WTC11 (cell line): ENCODE measurements at regions not wholly inside any gene's neighbourhood (a gene's known extent, or its start where the extent isn't known, plus 50 kb on each side); places are given as distances from the start of the nearest gene placed in this dataset.
"Not testable (repeated sequence)": the region's sequence is repeated elsewhere in the genome, so short reads cannot be mapped to it uniquely, and the experiment has no call there.

ENCODE experiments used
- NFYB ChIP-seq: sonication (generic); formaldehyde crosslinking; conservative IDR thresholded peaks from 2 replicates; pipeline ENCODE4 v1.8.0; 2022; ENCODE audit warnings: low read depth, missing genetic modification reagents
- TF ChIP-seq, protein P1 (sequence below): fragments of 200-600 bp; IDR thresholded peaks from 2 replicates; pipeline ENCODE4 v1.8.0; 2022; ENCODE audit warnings: antibody characterized with exemption

DNA sequence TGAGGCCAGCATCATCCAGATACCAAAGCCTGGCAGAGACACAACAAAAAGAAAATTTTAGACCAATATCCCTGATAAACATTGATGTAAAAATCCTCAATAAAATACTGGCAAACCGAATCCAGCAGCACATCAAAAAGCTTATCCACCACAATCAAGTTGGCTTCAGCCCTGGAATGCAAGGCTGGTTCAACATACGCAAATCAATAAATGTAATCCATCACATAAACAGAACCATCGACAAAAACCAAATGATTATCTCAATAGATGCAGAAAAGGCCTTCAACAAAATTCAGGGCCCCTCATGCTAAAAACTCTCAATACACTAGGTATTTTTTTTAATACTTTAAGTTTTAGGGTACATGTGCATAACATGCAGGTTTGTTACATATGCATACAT is 74.1 kb downstream of the ELAPOR2 start:
- not testable (repeated sequence) for TF ChIP-seq NFYB
- TF ChIP-seq, protein P1, sequence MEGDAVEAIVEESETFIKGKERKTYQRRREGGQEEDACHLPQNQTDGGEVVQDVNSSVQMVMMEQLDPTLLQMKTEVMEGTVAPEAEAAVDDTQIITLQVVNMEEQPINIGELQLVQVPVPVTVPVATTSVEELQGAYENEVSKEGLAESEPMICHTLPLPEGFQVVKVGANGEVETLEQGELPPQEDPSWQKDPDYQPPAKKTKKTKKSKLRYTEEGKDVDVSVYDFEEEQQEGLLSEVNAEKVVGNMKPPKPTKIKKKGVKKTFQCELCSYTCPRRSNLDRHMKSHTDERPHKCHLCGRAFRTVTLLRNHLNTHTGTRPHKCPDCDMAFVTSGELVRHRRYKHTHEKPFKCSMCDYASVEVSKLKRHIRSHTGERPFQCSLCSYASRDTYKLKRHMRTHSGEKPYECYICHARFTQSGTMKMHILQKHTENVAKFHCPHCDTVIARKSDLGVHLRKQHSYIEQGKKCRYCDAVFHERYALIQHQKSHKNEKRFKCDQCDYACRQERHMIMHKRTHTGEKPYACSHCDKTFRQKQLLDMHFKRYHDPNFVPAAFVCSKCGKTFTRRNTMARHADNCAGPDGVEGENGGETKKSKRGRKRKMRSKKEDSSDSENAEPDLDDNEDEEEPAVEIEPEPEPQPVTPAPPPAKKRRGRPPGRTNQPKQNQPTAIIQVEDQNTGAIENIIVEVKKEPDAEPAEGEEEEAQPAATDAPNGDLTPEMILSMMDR, result not testable (repeated sequence)
